Astrocyte of the spinal cord (primary cell): ENCODE measurements at regions not wholly inside any gene's neighbourhood (a gene's known extent, or its start where the extent isn't known, plus 50 kb on each side); places are given as distances from the start of the nearest gene placed in this dataset.

Source experiments
- DNase-seq: peaks from one replicate; pipeline ENCODE4 v3.0.0; 2011; ENCODE audit warnings: low read depth, low spot score
- H3K4me3 ChIP-seq: 2 replicates; pipeline ENCODE4 v1.5.1; 2011; ENCODE audit warnings: low read depth, mild to moderate bottlenecking, low read length, moderate library complexity
- CTCF ChIP-seq: IDR thresholded peaks from 2 replicates; pipeline ENCODE4 v1.5.1; 2012; ENCODE audit warnings: low read depth, mild to moderate bottlenecking, low read length, inconsistent platforms
- in situ Hi-C: cut with HindIII; loops from 2 replicates; pipeline ENCODE4 v1.10.0; 2017; ENCODE audit warnings: low sequenced_read_pairs

DNA sequence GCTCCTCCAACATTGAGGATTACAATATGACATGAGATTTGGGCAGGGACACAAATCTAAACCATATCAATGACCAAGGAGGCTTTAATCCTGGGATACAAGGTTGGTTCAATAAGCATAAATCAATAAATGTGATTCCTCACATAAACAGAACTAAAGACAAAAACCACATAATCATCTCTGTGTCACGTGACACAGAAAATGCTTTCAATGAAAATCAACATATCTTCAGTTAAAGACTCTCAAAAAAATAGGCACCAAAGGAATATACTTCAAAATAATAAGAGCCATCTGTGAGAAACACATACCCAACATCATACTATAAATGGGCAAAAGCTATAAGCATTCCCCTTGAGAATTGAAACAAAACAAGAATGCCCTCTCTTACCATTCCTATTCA, 604.9 kb downstream of the SEMA5A start:
- no peak overlapping the region for H3K4me3 ChIP-seq
- in situ Hi-C loops, result no loop called here
- no peak for DNase-seq
- no peak for TF ChIP-seq CTCF

- no peak overlapping the region for H3K4me3 ChIP-seq
- TF ChIP-seq CTCF, result no peak
- in situ Hi-C loops, result no loop called here
- DNase-seq, result no peak
These were observed 602.6 kb downstream of the SEMA5A start for GRCh38 chr5:8943301-8943700.

GRCh38 chr5:8944005-8944404, 601.9 kb downstream of the SEMA5A start:
- no peak for TF ChIP-seq CTCF
- DNase-seq, result no peak
- H3K4me3 ChIP-seq, result no peak overlapping the region
- in situ Hi-C loops, result no loop called here

DNA sequence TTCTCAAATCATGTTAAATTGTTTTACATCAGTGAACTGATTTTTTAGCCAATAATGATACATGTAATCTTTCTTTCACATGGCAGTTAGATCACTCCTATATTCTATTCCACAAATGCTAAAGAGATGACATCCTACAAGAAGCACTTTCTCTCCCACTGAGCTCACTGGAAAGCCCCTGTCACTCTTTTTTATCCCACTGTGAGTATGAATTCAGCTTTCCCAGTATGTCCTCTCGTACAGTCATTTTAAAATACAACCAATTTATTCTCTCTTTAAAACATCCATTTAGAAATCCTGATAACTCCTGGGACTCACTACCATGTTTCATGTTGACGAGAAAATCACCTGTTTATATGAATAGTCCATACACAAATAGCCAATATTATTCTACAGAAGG, 599.9 kb downstream of the SEMA5A start:
- in situ Hi-C loops, result no loop called here
- TF ChIP-seq CTCF, result no peak
- DNase-seq, result no peak
- no peak overlapping the region for H3K4me3 ChIP-seq

GRCh38 chr5:8949908-8950307, 596.0 kb downstream of the SEMA5A start:
- in situ Hi-C loops, result no loop called here
- H3K4me3 ChIP-seq, result no peak overlapping the region
- DNase-seq, result no peak
- no peak for TF ChIP-seq CTCF

DNA sequence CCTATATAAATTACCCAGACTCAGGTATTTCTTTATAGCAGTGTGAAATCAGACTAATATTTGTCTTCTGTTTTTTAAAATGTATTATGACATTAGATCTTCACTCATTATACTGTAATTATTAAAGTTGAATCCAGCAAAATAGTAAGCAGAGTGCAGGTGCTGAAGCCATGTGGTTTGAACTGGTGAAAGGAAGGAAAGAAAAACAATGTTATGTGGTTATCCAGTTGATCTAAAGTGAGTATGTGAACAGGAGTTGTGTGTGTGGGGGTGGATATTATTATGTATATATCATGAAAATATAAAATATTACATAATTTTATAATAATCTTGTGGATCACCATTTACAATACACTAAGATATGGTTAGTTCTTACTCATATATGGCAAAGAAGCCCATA, 593.7 kb downstream of the SEMA5A start:
- no peak for DNase-seq
- no peak for TF ChIP-seq CTCF
- in situ Hi-C loops, result no loop called here
- H3K4me3 ChIP-seq, result no peak overlapping the region

GRCh38 chr5:8953016-8953415, 592.9 kb downstream of the SEMA5A start:
- in situ Hi-C loops, result no loop called here
- TF ChIP-seq CTCF, result no peak
- no peak overlapping the region for H3K4me3 ChIP-seq
- DNase-seq, result no peak
